HepG2 (cell line): ENCODE measurements at regions not wholly inside any gene's neighbourhood (a gene's known extent, or its start where the extent isn't known, plus 50 kb on each side); places are given as distances from the start of the nearest gene placed in this dataset.

Experiments
- ATAC-seq: fragments of 200-7000 bp; cut with Tn5 transposase; 3 replicates; pipeline ENCODE4 v1.9.1; 2020; ENCODE audit warnings: mild to moderate bottlenecking, moderate library complexity
- BruUV-seq: library from RNA; stranded (reverse); fragments of 400-500 nt; replicated peaks from 2 replicates; lab custom pipeline; 2021; lab: Mats Ljungman, UMichigan
- CTCF ChIA-PET: fragments of 300-600 bp; formaldehyde crosslinking; extraction: SDS; loops from one replicate; lab custom pipeline; 2021; ENCODE audit warnings: low total read pairs, inconsistent platforms, low intra/inter-chr PET ratio; lab: Yijun Ruan, JAX
- POLR2A ChIA-PET: fragments of 350-600 bp; sonication (Branson Sonifier 250); formaldehyde crosslinking; loops from one replicate; lab custom pipeline; 2020; ENCODE audit warnings: antibody characterized with exemption, inconsistent platforms; lab: Yijun Ruan, JAX
- DNase-seq: peaks from one replicate; pipeline ENCODE4 v3.0.0-alpha.2; 2015; ENCODE audit warnings: low spot score
- FAIRE-seq: peaks from 3 replicates; lab custom pipeline; 2011; peaks lifted over from hg19 to GRCh38; lab: Jason Lieb, UNC
- H2AFZ ChIP-seq: one replicate; pipeline ENCODE4 v1.6.1; 2011; ENCODE audit warnings: low read length, inconsistent platforms
- H3K27ac ChIP-seq: fragments of 300-600 bp; 3 replicates; pipeline ENCODE4 v1.8.0; 2011; ENCODE audit warnings: mixed run types, mild to moderate bottlenecking, mixed read lengths, low read length, inconsistent platforms; ENCODE audit not compliant: insufficient read depth; ENCODE audit errors: extremely low read length
- H3K27me3 ChIP-seq, 2 experiments: fragments of 200-600 bp in 1 of 2; 2 replicates in 1 of 2; 3 replicates in 1 of 2; pipeline versions ENCODE4 v1.6.0 to v1.8.0; 2011; ENCODE audit warnings: low read length in 2 of 2, mild to moderate bottlenecking in 2 of 2, moderate library complexity in 2 of 2, inconsistent platforms in 1 of 2; ENCODE audit not compliant: insufficient read depth in 2 of 2, control insufficient read depth in 1 of 2
- H3K36me3 ChIP-seq, 2 experiments: fragments of 200-600 bp in 1 of 2; replicated peaks in 1 of 2; 2 replicates in 1 of 2; 3 replicates in 1 of 2; pipeline versions ENCODE4 v1.5.1 to v1.8.0; 2011; ENCODE audit warnings: low read length in 2 of 2, inconsistent platforms in 1 of 2; ENCODE audit not compliant: insufficient read depth in 2 of 2, control insufficient read depth in 1 of 2
- H3K4me1 ChIP-seq: 2 replicates; pipeline ENCODE4 v1.5.1; 2012; ENCODE audit warnings: low read length, inconsistent platforms; ENCODE audit not compliant: insufficient read depth
- H3K4me2 ChIP-seq: 2 replicates; pipeline ENCODE4 v1.6.0; 2011; ENCODE audit warnings: low read depth, low read length, inconsistent platforms
- H3K4me3 ChIP-seq, 3 experiments: fragments of 200-600 bp in 1 of 3; sonication (generic), shearing (Covaris generic) in 1 of 3; replicated peaks in 1 of 3; 2 replicates each; pipeline ENCODE4 v1.5.1; 2011 to 2016; ENCODE audit warnings: low read length in 3 of 3, inconsistent platforms in 2 of 3, low read depth in 2 of 3, mild to moderate bottlenecking in 2 of 3, control low read depth in 1 of 3, mixed read lengths in 1 of 3; ENCODE audit not compliant: insufficient read depth in 1 of 3
- H3K79me2 ChIP-seq: one replicate; pipeline ENCODE4 v1.6.1; 2011; ENCODE audit warnings: low read length, inconsistent platforms; ENCODE audit not compliant: insufficient read depth
- H3K9ac ChIP-seq: 2 replicates; pipeline ENCODE4 v1.6.0; 2011; ENCODE audit warnings: mild to moderate bottlenecking, low read depth, low read length, inconsistent platforms; ENCODE audit not compliant: insufficient read depth
- H3K9me3 ChIP-seq: 2 replicates; pipeline ENCODE4 v1.5.1; 2012; ENCODE audit warnings: mild to moderate bottlenecking, low read length
- H4K20me1 ChIP-seq: 2 replicates; pipeline ENCODE4 v1.6.0; 2011; ENCODE audit warnings: inconsistent platforms, mild to moderate bottlenecking, low read length, moderate library complexity; ENCODE audit not compliant: insufficient read depth
- GTF3A ChIP-seq: sonication (generic); formaldehyde crosslinking; conservative IDR thresholded peaks from 2 replicates; pipeline ENCODE4 v1.4.0; 2020; ENCODE audit warnings: mild to moderate bottlenecking, missing genetic modification reagents
- MAX ChIP-seq: IDR thresholded peaks from 2 replicates; pipeline ENCODE4 v1.6.1; 2012; ENCODE audit warnings: inconsistent platforms
- NR1H2 ChIP-seq: sonication (generic); formaldehyde crosslinking; IDR thresholded peaks from 2 replicates; pipeline ENCODE4 v1.8.1; 2022; ENCODE audit warnings: low read depth, missing genetic modification reagents, borderline replicate concordance
- STAT5B ChIP-seq: sonication (generic); formaldehyde crosslinking; IDR thresholded peaks from 2 replicates; pipeline ENCODE4 v1.4.0; 2020; ENCODE audit warnings: missing genetic modification reagents
- TEAD3 ChIP-seq: optimal IDR thresholded peaks from 2 replicates; pipeline ENCODE3; 2016; ENCODE audit warnings: borderline replicate concordance
- TGIF2 ChIP-seq: IDR thresholded peaks from 2 replicates; pipeline ENCODE4 v1.6.1; 2016; ENCODE audit warnings: control low read depth, missing compliant biosample characterization
- U2AF2 ChIP-seq: fragments of 200-400 bp; formaldehyde crosslinking; IDR thresholded peaks from 2 replicates; pipeline ENCODE4 v1.6.1; 2017; ENCODE audit warnings: low read depth, mild to moderate bottlenecking, low read length
- ZBTB7A ChIP-seq: sonication (generic); formaldehyde crosslinking; IDR thresholded peaks from 2 replicates; pipeline ENCODE4 v1.8.0; 2022; ENCODE audit warnings: mild to moderate bottlenecking, missing genetic modification reagents
- ZNF333 ChIP-seq: sonication (generic); formaldehyde crosslinking; IDR thresholded peaks from 2 replicates; pipeline ENCODE4 v1.4.0; 2020; ENCODE audit warnings: mild to moderate bottlenecking, missing genetic modification reagents, borderline replicate concordance
- ZNF33A ChIP-seq: sonication (generic); formaldehyde crosslinking; IDR thresholded peaks from 2 replicates; pipeline ENCODE4 v1.5.1; 2020; ENCODE audit warnings: missing genetic modification reagents, mild to moderate bottlenecking, moderate library complexity, borderline replicate concordance
- ZNF563 ChIP-seq: sonication (generic); formaldehyde crosslinking; IDR thresholded peaks from 2 replicates; pipeline ENCODE4 v1.8.0; 2022; ENCODE audit warnings: mild to moderate bottlenecking, moderate library complexity, missing genetic modification reagents
- ZNF577 ChIP-seq: sonication (generic); formaldehyde crosslinking; IDR thresholded peaks from 2 replicates; pipeline ENCODE4 v1.4.0; 2020; ENCODE audit warnings: mild to moderate bottlenecking, low read depth, missing genetic modification reagents, borderline replicate concordance
- ZNF629 ChIP-seq: sonication (generic); formaldehyde crosslinking; conservative IDR thresholded peaks from 2 replicates; pipeline ENCODE4 v1.5.0; 2020; ENCODE audit warnings: missing genetic modification reagents
- ZNF75D ChIP-seq: sonication (generic); formaldehyde crosslinking; IDR thresholded peaks from 2 replicates; pipeline ENCODE4 v1.8.1; 2023; ENCODE audit warnings: missing genetic modification reagents, mild to moderate bottlenecking, borderline replicate concordance
- WGBS: methylation state at CpG from one replicate; pipeline ENCODE4 v1.1.6; 2017; ENCODE audit warnings: low lambda C conversion rate; 5-methylcytosine and 5-hydroxymethylcytosine counted together
- in situ Hi-C: cut with HindIII; loops from 2 replicates; pipeline ENCODE4 v1.10.0; 2017; ENCODE audit warnings: low pct_unique_long_range_greater_than_20kb; ENCODE audit not compliant: extremely low pct_ligation_motif_present
- intact Hi-C: fragments of 100-400 bp; cut with micrococcal nuclease; formaldehyde crosslinking; loops from one replicate; pipeline ENCODE4 v1.10.0; 2022; ENCODE audit not compliant: unreplicated experiment

- FAIRE-seq (no peak), DNase-seq (no peak), ATAC-seq (no peak)
- no peaks in the 10 kb centered on the region for H3K36me3 ChIP-seq
- H3K4me2 ChIP-seq = no peak overlapping the region
- no peaks in the 10 kb centered on the region for H4K20me1 ChIP-seq
- no peak overlapping the region for H2AFZ ChIP-seq
- H3K79me2 ChIP-seq = no peaks in the 10 kb centered on the region
- no peaks in the 10 kb centered on the region for H3K9me3 ChIP-seq
- no TSS peak for BruUV-seq
- in situ Hi-C loops (no loop called here), intact Hi-C loops (no loop called here)
- CTCF ChIA-PET = no interaction called here
- 78% methylated on average over 16 of the region's 16 CpGs for WGBS
- H3K27ac ChIP-seq = no peak overlapping the region
- peaks cover 3 to 46% of the 10 kb centered on the region in 2 experiments; a peak in 4 of 5 replicates for H3K27me3 ChIP-seq
- POLR2A ChIA-PET = no interaction called here
- TF ChIP-seq ZNF333 (CRISPR knock-in tag) (no peak), U2AF2 (no peak), TGIF2 (no peak), STAT5B (no peak), ZNF629 (CRISPR knock-in tag) (no peak), MAX (no peak), ZBTB7A (CRISPR knock-in tag) (no peak), NR1H2 (CRISPR knock-in tag) (no peak), TEAD3 (no peak), ZNF563 (CRISPR knock-in tag) (no peak), GTF3A (no peak), ZNF577 (no peak), ZNF75D (CRISPR knock-in tag) (no peak), ZNF33A (CRISPR knock-in tag) (no peak)
- H3K4me3 ChIP-seq = no peak overlapping the region
- H3K9ac ChIP-seq = no peak overlapping the region
- H3K4me1 ChIP-seq = no peaks in the 10 kb centered on the region
These were observed 393.3 kb downstream of the THBS2 start for GRCh38 chr6:168860341-168860740.
